ENCODE measurements at regions not wholly inside any gene's neighbourhood (a gene's known extent, or its start where the extent isn't known, plus 50 kb on each side); places are given as distances from the start of the nearest gene placed in this dataset.

- Histone ChIP-seq H3K27me3 (no peaks in the 10 kb centered on the region), H3K4me1 (no peaks in the 10 kb centered on the region), H3K9me3 (no peaks in the 10 kb centered on the region), H3K4me3 (no peak overlapping the region), H3K36me3 (no peaks in the 10 kb centered on the region), H3K27ac (no peak overlapping the region)
- DNase-seq, result no peak
- TF ChIP-seq CTCF (IDR thresholded peaks at IDR 0.05), result no peak
- TF ChIP-seq POLR2A (IDR thresholded peaks at IDR 0.05), result no peak
Measured at GRCh38 chr7:153515359-153515758, 536.8 kb upstream of the DPP6 start.

GRCh38 chr7:153518201-153518984 is 533.8 kb upstream of the DPP6 start:
- Histone ChIP-seq H3K4me3 (no peak overlapping the region), H3K4me1 (no peaks in the 10 kb centered on the region), H3K27ac (no peak overlapping the region), H3K36me3 (no peaks in the 10 kb centered on the region), H3K27me3 (no peaks in the 10 kb centered on the region), H3K9me3 (no peaks in the 10 kb centered on the region)
- no peak for DNase-seq
- TF ChIP-seq POLR2A (IDR thresholded peaks at IDR 0.05) (no peak), CTCF (IDR thresholded peaks at IDR 0.05) (no peak)

GRCh38 chr7:153521370-153521769 is 530.8 kb upstream of the DPP6 start:
- Histone ChIP-seq H3K9me3 (no peaks in the 10 kb centered on the region), H3K4me1 (no peaks in the 10 kb centered on the region), H3K27ac (no peak overlapping the region), H3K27me3 (no peaks in the 10 kb centered on the region), H3K36me3 (no peaks in the 10 kb centered on the region), H3K4me3 (no peak overlapping the region)
- no peak for DNase-seq
- TF ChIP-seq POLR2A (IDR thresholded peaks at IDR 0.05) (no peak), CTCF (IDR thresholded peaks at IDR 0.05) (no peak)

- Histone ChIP-seq H3K9me3 (no peaks in the 10 kb centered on the region), H3K27me3 (no peaks in the 10 kb centered on the region), H3K4me1 (no peaks in the 10 kb centered on the region), H3K36me3 (no peaks in the 10 kb centered on the region), H3K4me3 (no peak overlapping the region), H3K27ac (peak overlapping the region in 1 of 4 donors; percentile 64)
- DNase-seq, result no peak
- no peak for TF ChIP-seq POLR2A (IDR thresholded peaks at IDR 0.05)
- TF ChIP-seq CTCF (IDR thresholded peaks at IDR 0.05), result no peak
Measured at GRCh38 chr7:153522261-153522660, 529.9 kb upstream of the DPP6 start.

- Histone ChIP-seq H3K27me3 (no peaks in the 10 kb centered on the region), H3K4me1 (no peaks in the 10 kb centered on the region), H3K4me3 (no peak overlapping the region), H3K36me3 (no peaks in the 10 kb centered on the region), H3K9me3 (no peaks in the 10 kb centered on the region), H3K27ac (peak overlapping the region in 1 of 4 donors; percentile 64)
- no peak for TF ChIP-seq POLR2A (IDR thresholded peaks at IDR 0.05)
- TF ChIP-seq CTCF (IDR thresholded peaks at IDR 0.05), result no peak
- DNase-seq, result no peak
Measured at GRCh38 chr7:153523320-153524015, 528.7 kb upstream of the DPP6 start.

Data from Peyer's patch (tissue), 4 donors.